MM.1S (cell line): ENCODE measurements at regions not wholly inside any gene's neighbourhood (a gene's known extent, or its start where the extent isn't known, plus 50 kb on each side); places are given as distances from the start of the nearest gene placed in this dataset.

Source experiments
- DNase-seq: peaks from one replicate; pipeline ENCODE4 v3.0.0-alpha.2; 2015
- H2AFZ ChIP-seq: fragments of 300-600 bp; sonication (generic); 2 replicates; pipeline ENCODE4 v1.6.0; 2016; ENCODE audit warnings: antibody characterized with exemption, low read length
- H3F3A ChIP-seq: fragments of 300-600 bp; sonication (generic); 2 replicates; pipeline ENCODE4 v1.6.1; 2016; ENCODE audit warnings: mild to moderate bottlenecking, antibody characterized with exemption, low read length, moderate library complexity, mixed read lengths; ENCODE audit not compliant: insufficient read depth
- H3K27ac ChIP-seq: fragments of 300-600 bp; sonication (generic); 2 replicates; pipeline ENCODE4 v1.5.1; 2016; ENCODE audit warnings: mild to moderate bottlenecking, low read length
- H3K27me3 ChIP-seq: fragments of 300-600 bp; sonication (generic); replicated peaks from 2 replicates; pipeline ENCODE4 v1.6.0; 2016; ENCODE audit warnings: low read length; ENCODE audit not compliant: insufficient read depth
- H3K36me3 ChIP-seq: fragments of 300-600 bp; sonication (generic); replicated peaks from 2 replicates; pipeline ENCODE4 v1.6.1; 2016; ENCODE audit warnings: mild to moderate bottlenecking, low read length, mixed read lengths; ENCODE audit not compliant: insufficient read depth
- H3K4me1 ChIP-seq: fragments of 300-600 bp; sonication (generic); 2 replicates; pipeline ENCODE4 v1.6.1; 2016; ENCODE audit warnings: low read length, mixed read lengths
- H3K4me2 ChIP-seq: fragments of 300-600 bp; sonication (generic); 2 replicates; pipeline ENCODE4 v1.6.0; 2016; ENCODE audit warnings: low read depth, low read length
- H3K4me3 ChIP-seq: fragments of 300-600 bp; sonication (generic); 2 replicates; pipeline ENCODE4 v1.5.1; 2016; ENCODE audit warnings: low read length, mixed read lengths
- H3K79me2 ChIP-seq: fragments of 300-600 bp; sonication (generic); 2 replicates; pipeline ENCODE4 v1.6.1; 2016; ENCODE audit warnings: mixed run types, low read length, mixed read lengths
- H3K9ac ChIP-seq: fragments of 300-600 bp; sonication (generic); 2 replicates; pipeline ENCODE4 v1.6.1; 2016; ENCODE audit warnings: low read length, mixed read lengths
- H3K9me2 ChIP-seq: fragments of 300-600 bp; sonication (generic); replicated peaks from 2 replicates; pipeline ENCODE4 v1.6.1; 2016; ENCODE audit warnings: mild to moderate bottlenecking, low read length, mixed read lengths; ENCODE audit not compliant: insufficient read depth
- H3K9me3 ChIP-seq: fragments of 300-600 bp; sonication (generic); replicated peaks from 2 replicates; pipeline ENCODE4 v1.6.1; 2016; ENCODE audit warnings: mild to moderate bottlenecking, low read length, mixed read lengths; ENCODE audit not compliant: insufficient read depth
- H4K20me1 ChIP-seq: fragments of 300-600 bp; sonication (generic); 2 replicates; pipeline ENCODE4 v1.6.1; 2016; ENCODE audit warnings: mild to moderate bottlenecking, low read length, moderate library complexity, mixed read lengths; ENCODE audit not compliant: insufficient read depth
- CTCF ChIP-seq: fragments of 300-600 bp; sonication (generic); IDR thresholded peaks from 2 replicates; pipeline ENCODE4 v1.5.1; 2016; ENCODE audit warnings: antibody characterized with exemption, low read length, mixed read lengths
- EZH2 ChIP-seq: fragments of 300-600 bp; sonication (generic); optimal IDR thresholded peaks from 2 replicates; pipeline ENCODE3; 2017; ENCODE audit warnings: low read depth, mild to moderate bottlenecking, antibody characterized with exemption, low read length, mixed read lengths
- EZH2phosphoT487 ChIP-seq: fragments of 300-600 bp; sonication (generic); IDR thresholded peaks from 2 replicates; pipeline ENCODE4 v1.6.1; 2018; ENCODE audit warnings: antibody characterized with exemption, low read length

GRCh38 chr4:24413311-24413784 is 171.0 kb downstream of the DHX15 start:
- Histone ChIP-seq H3K4me3 (no peak overlapping the region), H3K27ac (no peak overlapping the region), H3K27me3 (no peaks in the 10 kb centered on the region), H3K79me2 (no peaks in the 10 kb centered on the region), H3K36me3 (no peaks in the 10 kb centered on the region), H2AFZ (no peak overlapping the region), H3K9ac (no peak overlapping the region), H3K4me2 (no peak overlapping the region), H3K9me2 (no peaks in the 10 kb centered on the region), H4K20me1 (no peaks in the 10 kb centered on the region), H3K4me1 (no peaks in the 10 kb centered on the region), H3K9me3 (no peaks in the 10 kb centered on the region), H3F3A (no peaks in the 10 kb centered on the region)
- TF ChIP-seq CTCF (no peak), EZH2phosphoT487 (no peak), EZH2 (no peak)
- no peak for DNase-seq

- H3K4me1 ChIP-seq: no peaks in the 10 kb centered on the region
- no peak overlapping the region for H2AFZ ChIP-seq
- no peaks in the 10 kb centered on the region for H4K20me1 ChIP-seq
- H3K9me3 ChIP-seq: no peaks in the 10 kb centered on the region
- no peaks in the 10 kb centered on the region for H3K79me2 ChIP-seq
- TF ChIP-seq EZH2phosphoT487 (no peak), EZH2 (no peak), CTCF (no peak)
- no peak overlapping the region for H3K9ac ChIP-seq
- H3K27ac ChIP-seq: no peak overlapping the region
- no peaks in the 10 kb centered on the region for H3F3A ChIP-seq
- no peaks in the 10 kb centered on the region for H3K9me2 ChIP-seq
- H3K4me3 ChIP-seq: no peak overlapping the region
- no peaks in the 10 kb centered on the region for H3K36me3 ChIP-seq
- H3K27me3 ChIP-seq: no peaks in the 10 kb centered on the region
- H3K4me2 ChIP-seq: no peak overlapping the region
- DNase-seq: no peak
These were observed 172.5 kb downstream of the DHX15 start for GRCh38 chr4:24411806-24412205.

GRCh38 chr4:24411299-24411698 is 173.1 kb downstream of the DHX15 start:
- H3K79me2 ChIP-seq: no peaks in the 10 kb centered on the region
- H3K4me1 ChIP-seq: no peaks in the 10 kb centered on the region
- H3K36me3 ChIP-seq: no peaks in the 10 kb centered on the region
- H3K27me3 ChIP-seq: no peaks in the 10 kb centered on the region
- H4K20me1 ChIP-seq: no peaks in the 10 kb centered on the region
- H2AFZ ChIP-seq: no peak overlapping the region
- no peak for DNase-seq
- H3K27ac ChIP-seq: no peak overlapping the region
- no peak overlapping the region for H3K4me2 ChIP-seq
- no peaks in the 10 kb centered on the region for H3K9me2 ChIP-seq
- TF ChIP-seq CTCF (no peak), EZH2 (no peak), EZH2phosphoT487 (no peak)
- H3F3A ChIP-seq: no peaks in the 10 kb centered on the region
- no peak overlapping the region for H3K4me3 ChIP-seq
- no peaks in the 10 kb centered on the region for H3K9me3 ChIP-seq
- no peak overlapping the region for H3K9ac ChIP-seq
